ENCODE measurements at regions not wholly inside any gene's neighbourhood (a gene's known extent, or its start where the extent isn't known, plus 50 kb on each side); places are given as distances from the start of the nearest gene placed in this dataset.
"Not testable (repeated sequence)": the region's sequence is repeated elsewhere in the genome, so short reads cannot be mapped to it uniquely, and the experiment has no call there.

GRCh38 chr3:75429561-75430220, 234.4 kb upstream of the FRG2C start:
- H4K20me1 ChIP-seq (ENCODE audit: control insufficient read depth, extremely low read depth, insufficient read depth, low read length); H3K27ac ChIP-seq (ENCODE audit: control insufficient read depth, insufficient read depth, low read length); H3K4me2 ChIP-seq (ENCODE audit: control insufficient read depth, extremely low read depth, insufficient read depth, low read depth, low read length); H3K4me1 ChIP-seq (ENCODE audit: control insufficient read depth, extremely low read depth, insufficient read depth, low read length); dilution Hi-C loops (cut with MboI; ENCODE audit: extremely low pct_ligation_motif_present, low sequenced_read_pairs); H2AFZ ChIP-seq (ENCODE audit: control insufficient read depth, low read length); FAIRE-seq; H3K9me3 ChIP-seq (ENCODE audit: control insufficient read depth, low read depth, low read length); H3K9ac ChIP-seq (ENCODE audit: control insufficient read depth, extremely low read depth, insufficient read depth, low read length); H3K79me2 ChIP-seq (ENCODE audit: control insufficient read depth, insufficient read depth, low read length); H3K4me3 ChIP-seq (ENCODE audit: control insufficient read depth in 2 of 3, extremely low read depth in 1 of 3, insufficient read depth in 2 of 3, low read depth in 1 of 3, low read length in 3 of 3); H3K9me1 ChIP-seq (ENCODE audit: control insufficient read depth, extremely low read depth, insufficient read depth, low read length); H3K27me3 ChIP-seq (ENCODE audit: control insufficient read depth, extremely low read depth, insufficient read depth, low read length): not testable (repeated sequence)
- peaks cover 3 to 13% of the 10 kb centered on the region in 2 experiments for H3K36me3 ChIP-seq (ENCODE audit: control insufficient read depth in 2 of 2, extremely low read depth in 1 of 2, insufficient read depth in 2 of 2, low read length in 2 of 2)
- peak; percentile 39 to 79 (median 61) for TF ChIP-seq CTCF (optimal IDR thresholded peaks at IDR 0.05 in 1 of 3, IDR thresholded peaks at IDR 0.05 in 1 of 3, conservative IDR thresholded peaks at IDR 0.05 in 1 of 3; ENCODE audit: extremely low read depth in 1 of 3, insufficient read depth in 2 of 3, low read length in 3 of 3)
- DNase-seq (ENCODE audit: low read depth, low spot score) = peak; percentile 25

- dilution Hi-C loops (cut with MboI; ENCODE audit: extremely low pct_ligation_motif_present, low sequenced_read_pairs); H3K9me3 ChIP-seq (ENCODE audit: control insufficient read depth, low read depth, low read length); H3K4me2 ChIP-seq (ENCODE audit: control insufficient read depth, extremely low read depth, insufficient read depth, low read depth, low read length); H2AFZ ChIP-seq (ENCODE audit: control insufficient read depth, low read length); DNase-seq (ENCODE audit: low read depth, low spot score); H3K4me3 ChIP-seq (ENCODE audit: control insufficient read depth in 2 of 3, extremely low read depth in 1 of 3, insufficient read depth in 2 of 3, low read depth in 1 of 3, low read length in 3 of 3); H3K4me1 ChIP-seq (ENCODE audit: control insufficient read depth, extremely low read depth, insufficient read depth, low read length); H3K9me1 ChIP-seq (ENCODE audit: control insufficient read depth, extremely low read depth, insufficient read depth, low read length); H4K20me1 ChIP-seq (ENCODE audit: control insufficient read depth, extremely low read depth, insufficient read depth, low read length); H3K9ac ChIP-seq (ENCODE audit: control insufficient read depth, extremely low read depth, insufficient read depth, low read length); H3K27me3 ChIP-seq (ENCODE audit: control insufficient read depth, extremely low read depth, insufficient read depth, low read length); H3K27ac ChIP-seq (ENCODE audit: control insufficient read depth, insufficient read depth, low read length); H3K79me2 ChIP-seq (ENCODE audit: control insufficient read depth, insufficient read depth, low read length); FAIRE-seq: not testable (repeated sequence)
- peaks cover 3 to 13% of the 10 kb centered on the region in 2 experiments for H3K36me3 ChIP-seq (ENCODE audit: control insufficient read depth in 2 of 2, extremely low read depth in 1 of 2, insufficient read depth in 2 of 2, low read length in 2 of 2)
These were observed 233.7 kb upstream of the FRG2C start for GRCh38 chr3:75430406-75430805.

DNA sequence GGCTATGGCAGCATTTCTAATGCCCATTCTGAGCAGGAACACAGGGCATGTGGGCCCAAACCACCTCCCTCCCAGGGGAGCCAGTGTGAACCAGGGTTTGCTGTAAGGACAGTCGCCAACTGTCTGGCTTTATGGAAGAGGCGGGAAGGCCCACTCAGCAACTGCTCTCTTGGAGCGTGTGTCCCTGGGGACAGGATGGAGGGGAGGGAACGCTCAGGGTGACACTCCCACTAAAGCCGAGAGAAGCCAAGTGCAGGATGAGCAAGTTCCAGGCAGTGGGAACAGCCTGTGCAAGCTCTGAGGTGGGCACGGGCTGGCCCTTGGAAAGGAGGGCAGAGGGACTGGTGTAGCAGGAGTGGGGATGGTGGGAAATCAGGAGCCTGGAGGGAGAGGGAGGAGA, 233.0 kb upstream of the FRG2C start:
- H3K4me2 ChIP-seq (ENCODE audit: control insufficient read depth, extremely low read depth, insufficient read depth, low read depth, low read length); H3K27ac ChIP-seq (ENCODE audit: control insufficient read depth, insufficient read depth, low read length); DNase-seq (ENCODE audit: low read depth, low spot score); H3K79me2 ChIP-seq (ENCODE audit: control insufficient read depth, insufficient read depth, low read length); H3K27me3 ChIP-seq (ENCODE audit: control insufficient read depth, extremely low read depth, insufficient read depth, low read length); H2AFZ ChIP-seq (ENCODE audit: control insufficient read depth, low read length); H3K9me3 ChIP-seq (ENCODE audit: control insufficient read depth, low read depth, low read length); H4K20me1 ChIP-seq (ENCODE audit: control insufficient read depth, extremely low read depth, insufficient read depth, low read length); FAIRE-seq; H3K4me3 ChIP-seq (ENCODE audit: control insufficient read depth in 2 of 3, extremely low read depth in 1 of 3, insufficient read depth in 2 of 3, low read depth in 1 of 3, low read length in 3 of 3); H3K9me1 ChIP-seq (ENCODE audit: control insufficient read depth, extremely low read depth, insufficient read depth, low read length); H3K4me1 ChIP-seq (ENCODE audit: control insufficient read depth, extremely low read depth, insufficient read depth, low read length); dilution Hi-C loops (cut with MboI; ENCODE audit: extremely low pct_ligation_motif_present, low sequenced_read_pairs); H3K9ac ChIP-seq (ENCODE audit: control insufficient read depth, extremely low read depth, insufficient read depth, low read length): not testable (repeated sequence)
- H3K36me3 ChIP-seq (ENCODE audit: control insufficient read depth in 2 of 2, extremely low read depth in 1 of 2, insufficient read depth in 2 of 2, low read length in 2 of 2) = peaks cover 3 to 11% of the 10 kb centered on the region in 2 experiments

DNA sequence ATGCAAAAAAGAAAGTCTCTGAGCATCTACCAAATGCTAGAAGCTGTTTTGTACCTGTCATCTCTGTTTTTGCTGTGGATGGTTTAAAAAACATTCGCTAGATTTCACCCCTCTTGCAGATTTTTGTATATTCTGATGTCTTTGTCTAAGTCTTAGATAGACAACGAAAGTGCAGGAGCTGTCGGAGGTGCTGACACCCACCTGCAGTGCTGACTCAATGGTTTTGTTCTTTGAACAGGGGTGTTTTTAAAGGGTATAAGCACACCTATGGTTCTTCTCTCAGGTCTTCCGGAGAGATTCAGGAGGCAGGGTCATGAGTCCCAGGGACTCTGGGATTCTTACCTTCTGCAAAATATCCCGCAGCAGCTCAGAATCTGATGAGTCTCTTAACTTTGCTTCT, 231.7 kb upstream of the FRG2C start:
- H3K36me3 ChIP-seq (ENCODE audit: control insufficient read depth in 2 of 2, extremely low read depth in 1 of 2, insufficient read depth in 2 of 2, low read length in 2 of 2); FAIRE-seq; H3K9me3 ChIP-seq (ENCODE audit: control insufficient read depth, low read depth, low read length); H4K20me1 ChIP-seq (ENCODE audit: control insufficient read depth, extremely low read depth, insufficient read depth, low read length); H3K4me3 ChIP-seq (ENCODE audit: control insufficient read depth in 2 of 3, extremely low read depth in 1 of 3, insufficient read depth in 2 of 3, low read depth in 1 of 3, low read length in 3 of 3); H2AFZ ChIP-seq (ENCODE audit: control insufficient read depth, low read length); H3K9me1 ChIP-seq (ENCODE audit: control insufficient read depth, extremely low read depth, insufficient read depth, low read length); H3K27me3 ChIP-seq (ENCODE audit: control insufficient read depth, extremely low read depth, insufficient read depth, low read length); dilution Hi-C loops (cut with MboI; ENCODE audit: extremely low pct_ligation_motif_present, low sequenced_read_pairs); DNase-seq (ENCODE audit: low read depth, low spot score); H3K27ac ChIP-seq (ENCODE audit: control insufficient read depth, insufficient read depth, low read length); H3K4me2 ChIP-seq (ENCODE audit: control insufficient read depth, extremely low read depth, insufficient read depth, low read depth, low read length); H3K9ac ChIP-seq (ENCODE audit: control insufficient read depth, extremely low read depth, insufficient read depth, low read length); H3K4me1 ChIP-seq (ENCODE audit: control insufficient read depth, extremely low read depth, insufficient read depth, low read length); H3K79me2 ChIP-seq (ENCODE audit: control insufficient read depth, insufficient read depth, low read length): not testable (repeated sequence)

All from keratinocyte (primary cell).